GM12874 (cell line): ENCODE measurements at regions not wholly inside any gene's neighbourhood (a gene's known extent, or its start where the extent isn't known, plus 50 kb on each side); places are given as distances from the start of the nearest gene placed in this dataset.
A peak's percentile ranks its signal among the peaks of the same experiment; 100 is the strongest.

Experiments used
- TF ChIP-seq, protein P1 (sequence below): IDR thresholded peaks from 2 replicates; pipeline ENCODE4 v1.5.1; 2011; ENCODE audit warnings: low read depth, mild to moderate bottlenecking, control low read depth, low read length, moderate library complexity; ENCODE audit not compliant: insufficient read depth

DNA sequence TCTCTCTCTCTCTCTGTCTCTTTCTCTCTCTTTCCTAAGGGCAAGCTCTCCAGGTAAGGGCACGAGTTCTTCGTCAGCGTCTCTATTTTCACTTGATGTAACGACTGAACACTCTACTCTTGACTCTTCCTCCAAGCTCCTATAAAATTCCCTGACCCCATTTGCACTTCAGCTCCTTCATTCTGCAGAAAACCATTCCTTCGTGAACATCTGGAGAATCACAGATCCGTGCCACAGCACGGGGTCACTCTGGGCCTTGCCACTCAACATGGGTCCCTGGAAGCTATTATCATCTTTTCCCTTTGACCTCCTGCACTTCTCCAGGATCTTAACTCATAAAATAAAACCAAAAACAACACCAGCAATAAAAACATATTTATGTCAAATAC, 112.0 kb upstream of the LNX1 start:
- TF ChIP-seq, protein P1, sequence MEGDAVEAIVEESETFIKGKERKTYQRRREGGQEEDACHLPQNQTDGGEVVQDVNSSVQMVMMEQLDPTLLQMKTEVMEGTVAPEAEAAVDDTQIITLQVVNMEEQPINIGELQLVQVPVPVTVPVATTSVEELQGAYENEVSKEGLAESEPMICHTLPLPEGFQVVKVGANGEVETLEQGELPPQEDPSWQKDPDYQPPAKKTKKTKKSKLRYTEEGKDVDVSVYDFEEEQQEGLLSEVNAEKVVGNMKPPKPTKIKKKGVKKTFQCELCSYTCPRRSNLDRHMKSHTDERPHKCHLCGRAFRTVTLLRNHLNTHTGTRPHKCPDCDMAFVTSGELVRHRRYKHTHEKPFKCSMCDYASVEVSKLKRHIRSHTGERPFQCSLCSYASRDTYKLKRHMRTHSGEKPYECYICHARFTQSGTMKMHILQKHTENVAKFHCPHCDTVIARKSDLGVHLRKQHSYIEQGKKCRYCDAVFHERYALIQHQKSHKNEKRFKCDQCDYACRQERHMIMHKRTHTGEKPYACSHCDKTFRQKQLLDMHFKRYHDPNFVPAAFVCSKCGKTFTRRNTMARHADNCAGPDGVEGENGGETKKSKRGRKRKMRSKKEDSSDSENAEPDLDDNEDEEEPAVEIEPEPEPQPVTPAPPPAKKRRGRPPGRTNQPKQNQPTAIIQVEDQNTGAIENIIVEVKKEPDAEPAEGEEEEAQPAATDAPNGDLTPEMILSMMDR: no peak

DNA sequence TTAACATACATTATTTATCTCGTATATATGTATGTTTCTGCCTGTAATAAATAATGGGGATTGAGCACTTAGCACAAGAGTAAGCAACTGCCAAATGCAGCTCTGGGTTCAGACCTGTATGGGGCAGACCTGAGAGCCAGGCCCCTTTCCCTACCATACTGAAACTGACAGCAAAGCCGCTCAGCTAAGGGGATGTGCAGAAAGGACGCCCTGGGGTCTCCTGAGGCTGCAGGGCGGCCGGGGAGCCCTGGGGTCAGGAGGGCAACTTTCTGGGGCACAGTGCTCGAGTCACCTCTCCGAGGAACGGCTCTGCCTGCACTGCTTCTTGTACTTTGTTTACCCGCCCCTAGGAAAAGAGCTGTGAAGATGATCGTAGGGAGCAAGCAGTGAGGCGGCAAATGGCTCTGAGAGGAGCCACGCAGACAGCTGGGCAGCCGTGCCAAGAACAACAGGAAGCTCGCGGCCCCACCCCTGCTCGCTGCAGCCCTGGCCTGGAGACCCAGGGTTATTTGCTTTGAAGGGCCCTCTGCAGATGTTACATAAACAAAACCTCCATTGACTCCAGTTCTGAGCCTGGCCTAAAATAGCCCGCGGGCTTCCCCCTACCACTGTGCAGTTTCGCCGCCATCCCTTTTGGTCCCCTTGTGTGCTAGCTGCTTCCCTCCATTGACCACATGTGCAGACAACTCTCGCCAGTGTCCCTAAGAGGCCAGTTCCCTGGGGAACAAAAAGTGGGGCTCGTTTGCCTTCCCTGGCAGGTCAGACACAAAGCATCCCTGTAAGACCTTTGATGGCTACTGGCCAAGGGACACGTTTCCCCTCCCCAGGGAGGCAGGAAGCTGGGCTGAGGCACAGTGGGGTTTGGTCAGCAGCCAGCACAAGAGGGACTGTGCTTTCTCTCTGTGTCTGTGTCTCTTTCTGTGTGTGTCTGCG, 111.3 kb upstream of the LNX1 start:
- TF ChIP-seq, protein P1: peak; percentile 34; the same call in 1 of the 2 replicates

GRCh38 chr4:53697016-53697685, 105.9 kb upstream of the LNX1 start:
- TF ChIP-seq, protein P1: no peak

DNA sequence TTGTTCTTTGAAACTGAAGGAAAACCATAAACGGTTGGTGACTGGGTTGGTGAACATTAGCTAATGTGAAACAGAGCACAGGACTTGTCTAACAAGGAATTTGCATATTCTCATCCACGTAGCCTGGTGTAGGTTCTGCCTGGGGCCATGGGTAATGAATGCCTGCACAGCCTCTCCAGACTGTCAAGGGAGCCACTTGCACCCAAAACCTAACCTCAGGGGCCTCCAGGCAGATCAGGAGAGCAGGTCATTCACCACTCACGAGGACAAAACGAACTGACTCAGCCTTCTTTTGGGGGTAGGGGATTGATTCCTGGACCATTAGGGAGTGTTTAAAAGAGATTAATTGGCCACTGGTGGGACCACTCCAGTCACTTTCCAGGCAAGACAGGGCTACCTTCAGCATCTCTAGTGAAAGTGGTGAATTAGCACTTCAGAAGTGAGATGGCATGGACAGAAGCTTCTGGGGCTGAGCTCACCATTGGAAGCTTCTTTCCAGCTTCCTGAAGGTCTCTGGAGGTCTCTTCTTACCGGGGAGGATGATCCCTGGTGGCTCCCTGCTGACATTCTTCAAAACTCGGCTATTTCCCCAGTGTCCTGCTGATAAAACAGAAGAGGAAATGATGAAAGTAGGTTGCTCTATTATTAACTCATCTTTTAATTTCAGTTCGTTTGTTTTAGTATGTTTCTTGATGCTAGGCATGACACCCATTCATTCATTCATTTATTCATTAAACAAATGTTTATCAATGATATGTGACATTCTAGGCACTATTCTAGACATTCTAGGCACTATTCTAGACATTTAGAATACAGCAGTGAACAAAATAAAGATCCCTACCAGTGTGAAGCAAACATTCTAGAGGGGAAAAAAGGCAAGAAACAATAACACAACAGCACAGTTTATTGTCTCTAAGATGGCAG, 104.5 kb upstream of the LNX1 start:
- TF ChIP-seq, protein P1: no peak

DNA sequence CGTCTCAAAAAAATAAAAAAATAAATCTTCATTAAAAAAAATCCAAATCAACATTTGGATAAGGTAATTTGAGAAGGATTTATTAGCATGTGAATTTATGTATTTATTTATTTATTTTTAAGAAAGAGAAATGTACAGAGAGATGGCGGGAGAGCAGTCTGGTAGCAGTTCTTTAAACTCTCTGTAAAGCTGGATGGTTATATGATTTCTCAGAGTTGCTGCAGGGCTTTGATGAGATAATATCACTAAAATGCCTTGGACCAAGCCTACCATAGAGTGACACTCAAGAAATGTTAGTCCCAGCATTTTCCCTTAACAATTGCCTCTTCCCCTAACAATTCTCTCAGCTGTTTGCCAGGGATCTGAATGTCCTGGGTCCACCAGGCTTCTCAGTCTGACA, 103.4 kb upstream of the LNX1 start:
- TF ChIP-seq, protein P1: no peak

DNA sequence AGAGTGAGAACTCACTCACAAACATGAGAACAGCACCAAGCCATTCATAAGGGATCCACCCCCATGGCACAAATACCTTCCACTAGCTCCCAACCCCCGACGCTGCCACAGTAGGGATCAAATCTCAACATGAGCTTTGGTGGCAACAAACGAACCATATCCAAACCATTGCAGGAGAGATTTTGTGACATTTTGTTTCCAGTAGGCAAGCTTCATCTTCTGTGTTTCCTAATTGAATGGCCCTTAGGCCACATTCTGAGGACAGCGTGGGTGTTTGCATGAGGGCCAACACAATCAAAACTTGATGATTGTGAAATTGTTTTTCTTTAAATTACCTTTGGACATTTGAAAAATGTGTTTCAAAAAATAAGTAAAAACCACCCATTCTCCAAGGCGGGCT, 102.6 kb upstream of the LNX1 start:
- TF ChIP-seq, protein P1: no peak
